IPS-NIHi7 (cell line): ENCODE measurements at regions not wholly inside any gene's neighbourhood (a gene's known extent, or its start where the extent isn't known, plus 50 kb on each side); places are given as distances from the start of the nearest gene placed in this dataset.
"Not testable (repeated sequence)": the region's sequence is repeated elsewhere in the genome, so short reads cannot be mapped to it uniquely, and the experiment has no call there.

ENCODE experiments used
- DNase-seq: peaks from one replicate; pipeline ENCODE4 v3.0.0; 2012; ENCODE audit warnings: mixed read lengths; ENCODE audit errors: extremely low spot score

DNA sequence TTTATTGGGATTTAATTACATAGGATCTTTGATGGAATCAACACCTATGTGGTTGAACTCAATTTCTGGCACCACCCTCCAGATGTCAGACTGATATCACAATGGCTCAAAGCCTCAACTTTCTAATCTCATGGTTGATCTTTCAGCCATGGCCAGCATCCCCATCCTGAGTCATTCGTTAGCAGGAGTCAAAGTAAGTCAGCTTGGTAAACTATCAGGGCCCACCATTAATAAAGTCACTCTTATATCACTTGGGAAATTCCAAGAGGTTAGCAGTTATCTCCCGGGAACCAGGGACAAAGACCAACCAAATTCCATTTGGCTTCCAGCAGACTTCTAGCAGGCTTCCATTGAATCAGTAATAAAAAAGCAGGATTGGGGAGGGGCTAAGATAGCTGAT lies 50.7 kb upstream of the TNFSF4 start:
- no peak for DNase-seq

- no peak for DNase-seq
Observed at GRCh38 chr1:173258479-173259264, 51.5 kb upstream of the TNFSF4 start.

GRCh38 chr1:173260329-173260728 lies 53.2 kb upstream of the TNFSF4 start:
- not testable (repeated sequence) for DNase-seq

DNA sequence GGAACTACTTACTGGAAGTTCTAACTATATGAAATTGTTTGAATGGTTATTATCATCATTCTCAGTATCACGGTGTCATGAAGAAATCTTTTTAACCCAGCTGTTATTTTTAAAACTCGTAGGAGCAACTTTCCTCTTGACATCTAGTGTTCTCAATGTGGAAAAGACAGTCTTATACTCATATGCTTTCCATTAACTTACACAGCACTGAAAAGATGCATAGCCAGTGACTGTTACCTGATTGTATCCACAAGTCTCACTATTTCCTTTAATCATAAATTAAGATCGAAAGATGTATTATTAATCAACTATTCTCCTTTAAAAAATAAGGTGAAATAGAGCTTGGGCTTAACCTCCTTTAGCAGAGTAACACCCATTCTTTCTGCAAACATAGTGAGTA lies 59.7 kb upstream of the TNFSF4 start:
- DNase-seq, result no peak

- no peak for DNase-seq
Observed at GRCh38 chr1:173267453-173267945, 60.4 kb upstream of the TNFSF4 start.

DNA sequence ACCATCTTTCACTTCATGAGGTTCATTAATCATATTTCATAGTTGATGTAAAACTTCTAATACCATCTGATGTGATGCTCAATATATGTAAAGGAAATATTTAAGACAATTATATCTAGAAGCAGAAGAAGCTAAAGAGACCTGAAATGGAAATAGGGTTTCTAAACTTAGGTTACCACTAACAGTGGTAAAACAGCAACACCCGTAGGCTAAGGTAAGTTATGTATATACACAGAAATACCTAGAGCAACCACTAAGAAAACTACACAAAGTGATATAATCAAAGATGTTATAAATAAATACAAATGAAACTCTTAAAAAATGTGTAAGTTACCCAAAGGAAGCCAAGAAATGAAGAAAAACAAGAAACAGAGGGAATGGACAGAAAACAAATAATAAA lies 61.1 kb upstream of the TNFSF4 start:
- DNase-seq, result no peak

DNA sequence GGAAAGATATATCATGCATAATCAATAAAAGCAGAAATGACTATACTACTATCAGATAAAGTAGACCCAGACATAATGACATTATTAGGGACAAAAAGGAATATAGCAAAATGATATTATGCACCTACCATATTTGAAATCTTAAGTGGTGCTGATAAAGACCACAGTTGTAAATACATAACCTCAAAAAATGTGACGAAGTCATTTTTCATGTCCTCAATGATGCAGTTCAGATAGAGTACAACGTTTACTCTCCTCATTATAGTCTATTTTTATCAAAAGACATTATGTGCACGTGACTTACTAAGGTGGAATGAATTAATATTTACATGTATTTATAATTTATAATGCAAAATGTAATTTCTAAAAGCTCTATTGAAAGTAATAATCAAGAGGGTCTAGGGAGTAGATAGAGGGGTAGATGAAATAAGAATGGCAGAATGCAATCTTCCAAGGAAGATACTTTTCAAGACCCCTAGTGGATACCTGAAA lies 61.7 kb upstream of the TNFSF4 start:
- DNase-seq, result no peak

DNA sequence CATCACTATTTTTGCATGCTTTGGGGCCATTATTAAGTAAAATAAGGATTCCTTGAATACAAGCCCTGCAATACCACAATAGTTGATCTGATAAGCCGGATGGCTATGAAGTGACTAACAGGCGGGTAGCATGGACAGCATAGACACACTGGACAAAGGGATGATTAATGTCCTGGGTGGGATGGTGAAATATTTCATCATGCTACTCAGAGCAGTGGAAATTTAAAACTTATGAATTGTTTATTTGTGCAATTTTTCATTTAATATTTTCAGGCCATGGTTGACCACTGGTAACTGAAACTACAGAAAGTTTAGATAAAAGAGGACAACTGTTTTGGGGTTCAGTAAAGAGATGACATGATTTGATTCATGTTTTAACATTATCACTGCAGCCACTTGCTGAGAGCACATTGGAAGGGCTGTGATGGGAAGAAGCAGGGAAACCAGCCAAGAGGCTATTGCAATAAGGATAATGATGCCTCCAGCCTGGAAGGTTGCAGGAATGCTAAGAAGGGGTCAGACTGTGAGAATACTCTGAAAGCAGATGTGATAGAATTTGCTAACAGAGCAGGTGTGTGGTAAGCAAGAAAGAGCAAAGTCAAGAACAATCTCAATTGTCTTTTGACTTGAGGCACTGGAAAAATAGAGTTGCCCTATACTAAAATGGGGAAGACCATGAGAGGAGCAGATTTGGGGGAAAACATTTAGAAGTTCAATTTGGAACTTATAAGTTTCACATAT lies 62.5 kb upstream of the TNFSF4 start:
- DNase-seq, result no peak

DNA sequence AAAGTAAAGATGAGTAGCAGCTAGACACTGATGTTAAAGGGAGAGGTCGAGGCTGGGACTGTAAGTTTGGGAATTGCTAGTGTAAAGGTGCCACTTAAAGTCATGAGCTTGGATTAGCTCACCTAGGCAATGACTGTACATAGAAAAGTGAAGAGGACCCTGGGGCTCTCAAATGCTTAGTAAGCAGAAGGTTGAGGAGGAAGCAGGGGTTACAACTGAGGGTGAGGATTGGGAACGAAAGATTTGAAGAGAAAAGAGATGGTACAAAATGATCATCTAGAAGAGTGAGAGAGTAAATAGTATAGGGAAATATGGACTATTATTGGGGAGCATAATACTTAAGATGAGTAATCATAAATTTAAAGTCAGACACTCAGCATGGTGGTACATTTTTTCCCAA lies 63.1 kb upstream of the TNFSF4 start:
- no peak for DNase-seq

DNA sequence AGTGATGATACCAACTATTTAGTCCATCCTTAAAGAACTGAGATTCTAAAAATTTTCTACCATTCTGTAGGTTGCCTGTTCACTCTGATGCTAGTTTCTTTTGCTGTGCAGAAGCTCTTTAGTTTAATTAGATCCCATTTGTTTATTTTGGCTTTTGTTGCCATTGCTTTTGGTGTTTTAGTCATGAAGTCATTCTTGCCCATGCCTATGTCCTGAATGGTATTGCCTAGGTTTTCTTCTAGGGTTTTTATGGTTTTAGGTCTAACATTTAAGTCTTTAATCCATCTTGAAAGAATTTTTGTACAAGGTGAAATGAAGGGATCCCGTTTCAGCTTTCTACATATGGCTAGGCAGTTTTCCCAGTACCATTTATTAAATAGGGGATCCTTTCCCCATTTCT lies 63.9 kb upstream of the TNFSF4 start:
- DNase-seq, result not testable (repeated sequence)

DNA sequence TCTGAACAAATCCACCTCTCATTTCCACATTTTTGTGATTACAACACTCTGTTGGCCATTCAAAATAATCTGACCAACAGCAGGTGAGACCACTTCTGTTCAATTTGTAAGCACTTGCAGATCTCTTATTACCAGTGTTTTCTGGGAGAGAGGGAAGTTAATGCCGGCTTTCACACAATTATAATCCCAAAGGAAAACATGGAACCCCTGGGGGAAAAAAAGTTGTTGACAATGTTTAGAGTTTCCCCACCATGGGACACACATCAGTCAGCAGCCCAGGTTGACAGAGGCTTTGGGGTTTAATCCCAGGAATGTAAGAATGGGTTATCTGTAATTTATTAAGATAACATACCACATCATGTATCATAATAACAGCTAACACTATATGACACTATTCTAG lies 68.4 kb upstream of the TNFSF4 start:
- no peak for DNase-seq

GRCh38 chr1:173276922-173277800 lies 70.0 kb upstream of the TNFSF4 start:
- DNase-seq, result no peak

DNA sequence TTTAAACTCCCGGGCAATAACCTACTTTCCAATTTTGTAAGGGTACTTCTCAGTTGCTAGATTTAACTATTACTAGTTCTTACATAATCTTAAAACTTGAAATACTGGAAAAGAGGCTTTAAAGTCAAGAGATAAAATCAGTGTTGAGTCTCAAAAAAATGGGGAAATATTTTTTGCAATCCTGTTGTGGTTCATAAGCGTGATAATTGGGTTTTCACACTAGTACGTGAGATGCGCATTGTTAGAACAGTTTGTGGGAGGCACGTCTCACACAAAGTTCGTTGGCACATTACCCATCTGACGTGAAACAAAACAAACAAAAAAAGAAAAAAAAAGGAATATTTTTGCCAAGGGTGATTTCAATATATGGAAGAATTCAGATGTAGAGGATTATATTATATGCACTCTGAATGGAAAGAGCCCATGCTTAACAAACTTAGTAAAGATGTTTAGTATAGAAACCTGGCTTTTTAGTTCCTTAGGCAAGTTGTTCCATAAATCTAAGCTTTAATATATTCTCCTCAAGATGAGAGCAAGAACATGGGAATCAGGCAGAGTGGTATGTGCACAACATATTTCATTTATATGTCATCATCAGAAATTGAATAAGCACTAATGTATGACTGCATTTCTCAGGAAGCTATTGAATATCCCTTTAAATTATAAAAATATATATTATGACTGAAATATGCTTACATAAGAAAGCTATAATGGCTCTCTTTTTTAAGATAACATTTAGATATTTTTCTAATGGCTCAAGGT lies 73.9 kb upstream of the TNFSF4 start:
- DNase-seq, result no peak

- no peak for DNase-seq
Observed at GRCh38 chr1:173285048-173285447, 77.9 kb upstream of the TNFSF4 start.

- DNase-seq, result no peak
Observed at GRCh38 chr1:173287785-173288184, 80.7 kb upstream of the TNFSF4 start.

DNA sequence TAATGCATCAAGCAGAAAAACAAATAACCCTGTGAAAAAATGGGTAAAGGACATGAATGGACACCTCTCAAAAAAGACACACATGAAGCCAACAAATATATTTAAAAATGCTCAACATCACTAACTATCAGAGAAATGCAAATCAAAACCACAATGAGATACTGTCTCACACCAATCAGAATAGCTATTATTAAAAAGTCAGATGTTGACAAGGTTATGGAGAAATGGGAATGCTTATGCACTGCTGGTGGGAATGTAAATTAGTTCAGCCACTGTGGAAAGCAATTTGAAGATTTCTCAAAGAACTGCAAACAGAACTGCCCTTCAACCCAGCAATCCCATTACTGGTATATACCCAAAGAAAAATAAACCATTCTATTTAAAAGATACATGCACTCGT lies 86.6 kb upstream of the TNFSF4 start:
- DNase-seq, result no peak

- DNase-seq, result no peak
Observed at GRCh38 chr1:173294843-173295242, 87.7 kb upstream of the TNFSF4 start.

- DNase-seq, result no peak
Observed at GRCh38 chr1:173295391-173295790, 88.3 kb upstream of the TNFSF4 start.

DNA sequence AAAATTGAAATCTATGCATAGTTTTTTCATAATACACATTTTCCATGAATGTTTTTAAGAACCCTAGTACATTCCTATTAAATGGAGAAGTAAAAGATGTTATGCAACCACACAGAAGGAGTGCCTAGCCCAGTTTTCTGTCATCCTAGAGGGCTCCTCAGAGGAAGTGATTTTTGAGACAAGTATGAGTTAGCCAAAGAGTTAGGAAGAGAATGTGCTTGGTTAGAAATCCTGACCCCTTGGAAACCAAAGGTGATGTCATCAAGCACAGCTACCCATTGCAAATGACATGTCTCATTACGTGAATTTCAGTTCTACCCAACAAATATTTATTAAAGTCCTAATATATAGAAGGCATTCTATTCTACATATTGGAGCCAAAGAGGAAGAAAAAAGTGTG lies 88.9 kb upstream of the TNFSF4 start:
- DNase-seq, result no peak

GRCh38 chr1:173297798-173298391 lies 90.8 kb upstream of the TNFSF4 start:
- DNase-seq, result no peak
